ENCODE measurements at regions not wholly inside any gene's neighbourhood (a gene's known extent, or its start where the extent isn't known, plus 50 kb on each side); places are given as distances from the start of the nearest gene placed in this dataset.

- Mint-ChIP-seq H3K27ac (ENCODE audit: unreplicated experiment) (no peak overlapping the region), H3K9me3 (ENCODE audit: unreplicated experiment) (no peaks in the 10 kb centered on the region), H3K4me3 (ENCODE audit: unreplicated experiment) (no peak overlapping the region), H3K27me3 (ENCODE audit: unreplicated experiment) (peaks cover 2% of the 10 kb centered on the region), H3K36me3 (ENCODE audit: unreplicated experiment) (no peaks in the 10 kb centered on the region), H3K4me1 (ENCODE audit: unreplicated experiment) (peaks cover 19% of the 10 kb centered on the region)
- no peak for DNase-seq (ENCODE audit: extremely low spot score, unreplicated experiment)
- no peak for TF ChIP-seq CTCF (IDR thresholded peaks at IDR 0.05)
Observed at GRCh38 chr14:58712357-58712756, 74.6 kb downstream of the DACT1 start.

- no peak for DNase-seq (ENCODE audit: extremely low spot score, unreplicated experiment)
- peaks cover 2% of the 10 kb centered on the region for H3K27me3 Mint-ChIP-seq (ENCODE audit: unreplicated experiment)
- no peak for TF ChIP-seq CTCF (IDR thresholded peaks at IDR 0.05)
Observed at GRCh38 chr14:58713677-58714076, 75.9 kb downstream of the DACT1 start.

GRCh38 chr14:58716706-58717105 is 78.9 kb downstream of the DACT1 start:
- no peak overlapping the region for H3K27ac Mint-ChIP-seq (ENCODE audit: unreplicated experiment)
- DNase-seq (ENCODE audit: extremely low spot score, unreplicated experiment): no peak
- H3K9me3 Mint-ChIP-seq (ENCODE audit: unreplicated experiment): no peaks in the 10 kb centered on the region
- no peak overlapping the region for H3K4me3 Mint-ChIP-seq (ENCODE audit: unreplicated experiment)
- H3K36me3 Mint-ChIP-seq (ENCODE audit: unreplicated experiment): no peaks in the 10 kb centered on the region
- H3K4me1 Mint-ChIP-seq (ENCODE audit: unreplicated experiment): peaks cover 9% of the 10 kb centered on the region
- H3K27me3 Mint-ChIP-seq (ENCODE audit: unreplicated experiment): no peaks in the 10 kb centered on the region
- no peak for TF ChIP-seq CTCF (IDR thresholded peaks at IDR 0.05)

More at GRCh38 chr14:58713677-58714076, 75.9 kb downstream of the DACT1 start:
- Mint-ChIP-seq H3K9me3 (ENCODE audit: unreplicated experiment) (no peaks in the 10 kb centered on the region), H3K4me1 (ENCODE audit: unreplicated experiment) (peaks cover 19% of the 10 kb centered on the region), H3K27ac (ENCODE audit: unreplicated experiment) (no peak overlapping the region), H3K36me3 (ENCODE audit: unreplicated experiment) (no peaks in the 10 kb centered on the region), H3K4me3 (ENCODE audit: unreplicated experiment) (no peak overlapping the region)

- H3K4me1 Mint-ChIP-seq (ENCODE audit: unreplicated experiment): peaks cover 12% of the 10 kb centered on the region
- H3K4me3 Mint-ChIP-seq (ENCODE audit: unreplicated experiment): no peak overlapping the region
- H3K27ac Mint-ChIP-seq (ENCODE audit: unreplicated experiment): no peak overlapping the region
- DNase-seq (ENCODE audit: extremely low spot score, unreplicated experiment): no peak
- no peaks in the 10 kb centered on the region for H3K9me3 Mint-ChIP-seq (ENCODE audit: unreplicated experiment)
- H3K27me3 Mint-ChIP-seq (ENCODE audit: unreplicated experiment): no peaks in the 10 kb centered on the region
- H3K36me3 Mint-ChIP-seq (ENCODE audit: unreplicated experiment): no peaks in the 10 kb centered on the region
- no peak for TF ChIP-seq CTCF (IDR thresholded peaks at IDR 0.05)
Observed at GRCh38 chr14:58717211-58717610, 79.4 kb downstream of the DACT1 start.

- Mint-ChIP-seq H3K4me3 (ENCODE audit: unreplicated experiment) (no peak overlapping the region), H3K9me3 (ENCODE audit: unreplicated experiment) (no peaks in the 10 kb centered on the region), H3K36me3 (ENCODE audit: unreplicated experiment) (no peaks in the 10 kb centered on the region), H3K27ac (ENCODE audit: unreplicated experiment) (no peak overlapping the region), H3K27me3 (ENCODE audit: unreplicated experiment) (no peaks in the 10 kb centered on the region), H3K4me1 (ENCODE audit: unreplicated experiment) (peaks cover 18% of the 10 kb centered on the region)
- no peak for TF ChIP-seq CTCF (IDR thresholded peaks at IDR 0.05)
- DNase-seq (ENCODE audit: extremely low spot score, unreplicated experiment): no peak
Observed at GRCh38 chr14:58717813-58718212, 80.1 kb downstream of the DACT1 start.

All from osteocyte (in vitro differentiated cells).